ENCODE measurements at regions not wholly inside any gene's neighbourhood (a gene's known extent, or its start where the extent isn't known, plus 50 kb on each side); places are given as distances from the start of the nearest gene placed in this dataset.

- in situ Hi-C loops (cut with MboI; ENCODE audit: low sequenced_read_pairs, unreplicated experiment), result no loop called here
- no peak for DNase-seq (ENCODE audit: low spot score)
- TF ChIP-seq CTCF (IDR thresholded peaks at IDR 0.05; ENCODE audit: borderline replicate concordance, control extremely low read depth, extremely low read depth, insufficient read depth, missing control alignments), result no peak
Observed at GRCh38 chr3:174346571-174346970, 512.6 kb upstream of the NAALADL2 start.

GRCh38 chr3:174347474-174348138, 511.5 kb upstream of the NAALADL2 start:
- in situ Hi-C loops (cut with MboI; ENCODE audit: low sequenced_read_pairs, unreplicated experiment), result no loop called here
- DNase-seq (ENCODE audit: low spot score), result no peak
- TF ChIP-seq CTCF (IDR thresholded peaks at IDR 0.05; ENCODE audit: borderline replicate concordance, control extremely low read depth, extremely low read depth, insufficient read depth, missing control alignments), result no peak

- no peak for DNase-seq (ENCODE audit: low spot score)
- in situ Hi-C loops (cut with MboI; ENCODE audit: low sequenced_read_pairs, unreplicated experiment), result no loop called here
- no peak for TF ChIP-seq CTCF (IDR thresholded peaks at IDR 0.05; ENCODE audit: borderline replicate concordance, control extremely low read depth, extremely low read depth, insufficient read depth, missing control alignments)
Observed at GRCh38 chr3:174352227-174352626, 506.9 kb upstream of the NAALADL2 start.

- in situ Hi-C loops (cut with MboI; ENCODE audit: low sequenced_read_pairs, unreplicated experiment), result no loop called here
- no peak for TF ChIP-seq CTCF (IDR thresholded peaks at IDR 0.05; ENCODE audit: borderline replicate concordance, control extremely low read depth, extremely low read depth, insufficient read depth, missing control alignments)
- no peak for DNase-seq (ENCODE audit: low spot score)
Observed at GRCh38 chr3:174355505-174355904, 503.6 kb upstream of the NAALADL2 start.

- in situ Hi-C loops (cut with MboI; ENCODE audit: low sequenced_read_pairs, unreplicated experiment), result no loop called here
- TF ChIP-seq CTCF (IDR thresholded peaks at IDR 0.05; ENCODE audit: borderline replicate concordance, control extremely low read depth, extremely low read depth, insufficient read depth, missing control alignments), result no peak
- DNase-seq (ENCODE audit: low spot score), result no peak
Observed at GRCh38 chr3:174356596-174356995, 502.5 kb upstream of the NAALADL2 start.

GRCh38 chr3:174358252-174358651, 500.9 kb upstream of the NAALADL2 start:
- TF ChIP-seq CTCF (IDR thresholded peaks at IDR 0.05; ENCODE audit: borderline replicate concordance, control extremely low read depth, extremely low read depth, insufficient read depth, missing control alignments), result no peak
- no peak for DNase-seq (ENCODE audit: low spot score)
- in situ Hi-C loops (cut with MboI; ENCODE audit: low sequenced_read_pairs, unreplicated experiment), result no loop called here
